ENCODE measurements at regions not wholly inside any gene's neighbourhood (a gene's known extent, or its start where the extent isn't known, plus 50 kb on each side); places are given as distances from the start of the nearest gene placed in this dataset.

GRCh38 chr15:36372968-36373367 lies 206.5 kb upstream of the CDIN1 start:
- H3K27me3 ChIP-seq (replicated peaks in 1 of 4; ENCODE audit: control extremely low read depth in 1 of 4, control insufficient read depth in 3 of 4, insufficient read depth in 4 of 4, low read length in 3 of 4) = no peaks in the 10 kb centered on the region
- no peaks in the 10 kb centered on the region for H3K9me3 ChIP-seq (ENCODE audit: control extremely low read depth in 1 of 3, control insufficient read depth in 2 of 3, insufficient read depth in 1 of 3, low read length in 2 of 3)
- intact Hi-C loops (cut with micrococcal nuclease) = no loop called here
- H3K27ac ChIP-seq (ENCODE audit: low read length in 2 of 2) = no peak overlapping the region
- TF ChIP-seq CTCF (IDR thresholded peaks at IDR 0.05) = no peak
- TF ChIP-seq EZH2 (IDR thresholded peaks at IDR 0.05; ENCODE audit: borderline replicate concordance, insufficient read depth, low read depth, low read length, poor library complexity, severe bottlenecking) = no peak
- no peaks in the 10 kb centered on the region for H3K4me1 ChIP-seq (ENCODE audit: control insufficient read depth in 2 of 2, insufficient read depth in 2 of 2, low read length in 2 of 2)
- no peak overlapping the region for H2AFZ ChIP-seq (ENCODE audit: insufficient read depth, low read depth, low read length, poor library complexity, severe bottlenecking)
- DNase-seq = no peak
- no peaks in the 10 kb centered on the region for H3K4me1 Mint-ChIP-seq
- H3K4me3 ChIP-seq (ENCODE audit: control extremely low read depth in 1 of 5, extremely low read depth in 1 of 5, insufficient read depth in 1 of 5, low read depth in 2 of 5, low read length in 4 of 5) = no peak overlapping the region
- CTCF ChIA-PET = interaction anchor here (0.7 kb wide), 1 partner anchor 1984 kb away, joined by 3 read pairs; no protein-coding TSS in a partner anchor
- H3K27me3 Mint-ChIP-seq = no peaks in the 10 kb centered on the region
- H3K36me3 ChIP-seq (replicated peaks in 1 of 2; ENCODE audit: control extremely low read depth in 1 of 2, control insufficient read depth in 1 of 2, extremely low read depth in 1 of 2, insufficient read depth in 2 of 2, low read length in 1 of 2) = no peaks in the 10 kb centered on the region
- no peak overlapping the region for H3K9ac ChIP-seq (ENCODE audit: low read length)
- H3K27ac Mint-ChIP-seq = no peak overlapping the region
- no CpG with 5 or more reads among the region's 2 CpGs for WGBS (ENCODE audit: insufficient coverage)
- ATAC-seq (ENCODE audit: low read depth) = no peak
- peaks cover 2% of the 10 kb centered on the region for H3K9me3 Mint-ChIP-seq (ENCODE audit: insufficient read depth)
- no peaks in the 10 kb centered on the region for H3K79me2 ChIP-seq (ENCODE audit: control insufficient read depth, insufficient read depth, low read length)
- POLR2A ChIA-PET = no interaction called here
- H3K4me3 Mint-ChIP-seq = no peak overlapping the region
- H3K4me2 ChIP-seq (replicated peaks; ENCODE audit: low read depth, low read length, poor library complexity, severe bottlenecking) = no peak overlapping the region
- no peaks in the 10 kb centered on the region for H4K20me1 ChIP-seq (ENCODE audit: control insufficient read depth, insufficient read depth, low read length, poor library complexity, severe bottlenecking)

- H3K9me3 ChIP-seq (ENCODE audit: control extremely low read depth in 1 of 3, control insufficient read depth in 2 of 3, insufficient read depth in 1 of 3, low read length in 2 of 3) = no peaks in the 10 kb centered on the region
- DNase-seq (no peak), ATAC-seq (ENCODE audit: low read depth) (no peak)
- H3K4me3 ChIP-seq (ENCODE audit: control extremely low read depth in 1 of 5, extremely low read depth in 1 of 5, insufficient read depth in 1 of 5, low read depth in 2 of 5, low read length in 4 of 5) = no peak overlapping the region
- no peak overlapping the region for H3K4me2 ChIP-seq (replicated peaks; ENCODE audit: low read depth, low read length, poor library complexity, severe bottlenecking)
- H3K4me1 ChIP-seq (ENCODE audit: control insufficient read depth in 2 of 2, insufficient read depth in 2 of 2, low read length in 2 of 2) = no peaks in the 10 kb centered on the region
- H3K27ac ChIP-seq (ENCODE audit: low read length in 2 of 2) = no peak overlapping the region
- POLR2A ChIA-PET = no interaction called here
- no peak overlapping the region for H2AFZ ChIP-seq (ENCODE audit: insufficient read depth, low read depth, low read length, poor library complexity, severe bottlenecking)
- CTCF ChIA-PET = interaction anchor here (0.7 kb wide), 1 partner anchor 1983 kb away, joined by 3 read pairs; no protein-coding TSS in a partner anchor
- H3K36me3 ChIP-seq (replicated peaks in 1 of 2; ENCODE audit: control extremely low read depth in 1 of 2, control insufficient read depth in 1 of 2, extremely low read depth in 1 of 2, insufficient read depth in 2 of 2, low read length in 1 of 2) = no peaks in the 10 kb centered on the region
- H3K79me2 ChIP-seq (ENCODE audit: control insufficient read depth, insufficient read depth, low read length) = no peaks in the 10 kb centered on the region
- Mint-ChIP-seq H3K9me3 (ENCODE audit: insufficient read depth) (peaks cover 5% of the 10 kb centered on the region), H3K4me3 (no peak overlapping the region), H3K27ac (no peak overlapping the region), H3K27me3 (no peaks in the 10 kb centered on the region), H3K4me1 (no peaks in the 10 kb centered on the region)
- no CpG with 5 or more reads among the region's 3 CpGs for WGBS (ENCODE audit: insufficient coverage)
- TF ChIP-seq CTCF (IDR thresholded peaks at IDR 0.05) = no peak
- TF ChIP-seq EZH2 (IDR thresholded peaks at IDR 0.05; ENCODE audit: borderline replicate concordance, insufficient read depth, low read depth, low read length, poor library complexity, severe bottlenecking) = no peak
- H3K9ac ChIP-seq (ENCODE audit: low read length) = no peak overlapping the region
- no peaks in the 10 kb centered on the region for H3K27me3 ChIP-seq (replicated peaks in 1 of 4; ENCODE audit: control extremely low read depth in 1 of 4, control insufficient read depth in 3 of 4, insufficient read depth in 4 of 4, low read length in 3 of 4)
- no peaks in the 10 kb centered on the region for H4K20me1 ChIP-seq (ENCODE audit: control insufficient read depth, insufficient read depth, low read length, poor library complexity, severe bottlenecking)
- intact Hi-C loops (cut with micrococcal nuclease) = no loop called here
Observed at GRCh38 chr15:36373550-36373949, 205.9 kb upstream of the CDIN1 start.
